Upper lobe of left lung (tissue), 6 donors: ENCODE measurements at regions not wholly inside any gene's neighbourhood (a gene's known extent, or its start where the extent isn't known, plus 50 kb on each side); places are given as distances from the start of the nearest gene placed in this dataset.
A peak's percentile ranks its signal among the peaks of the same experiment; 100 is the strongest.

Experiments
- ATAC-seq, 2 donors: fragments of 200-7000 bp; cut with Tn5 transposase; one replicate each; pipeline ENCODE4 v1.9.1; 2022; ENCODE audit warnings: mild to moderate bottlenecking in 2 of 2, moderate library complexity in 2 of 2; ENCODE audit not compliant: low FRiP score in 2 of 2
- DNase-seq, 2 donors: peaks; one replicate each; pipeline ENCODE4 v3.0.0-alpha.2; 2019 to 2020
- H3K27ac ChIP-seq, 4 donors: fragments of 200-600 bp; sonication (generic); one replicate each; pipeline ENCODE4 v1.5.1; 2016 to 2019
- H3K27me3 ChIP-seq, 4 donors: fragments of 200-600 bp; sonication (generic); one replicate each; pipeline ENCODE4 v1.5.1; 2017 to 2019
- H3K36me3 ChIP-seq, 4 donors: fragments of 200-600 bp; sonication (generic); one replicate each; pipeline ENCODE4 v1.5.1; 2016 to 2019
- H3K4me1 ChIP-seq, 4 donors: fragments of 200-600 bp; sonication (generic); one replicate each; pipeline ENCODE4 v1.5.1; 2018 to 2019
- H3K4me3 ChIP-seq, 4 donors: fragments of 200-600 bp; sonication (generic); one replicate each; pipeline ENCODE4 v1.5.1; 2017 to 2019; ENCODE audit warnings: mild to moderate bottlenecking in 2 of 4, moderate library complexity in 1 of 4
- H3K9me3 ChIP-seq, 4 donors: fragments of 200-600 bp; sonication (generic); one replicate each; pipeline ENCODE4 v1.5.1; 2018 to 2019
- EP300 ChIP-seq, 4 donors: sonication (generic); formaldehyde crosslinking; IDR thresholded peaks; one replicate each; pipeline ENCODE4 v1.5.1; 2017; ENCODE audit warnings: antibody characterized with exemption in 4 of 4, control low read depth in 2 of 4
- POLR2A ChIP-seq, 4 donors: fragments of 450-650 bp; IDR thresholded peaks; one replicate each; pipeline ENCODE4 v1.5.1; 2016 to 2017; ENCODE audit warnings: antibody characterized with exemption in 4 of 4, mild to moderate bottlenecking in 2 of 4
- POLR2AphosphoS5 ChIP-seq, 2 donors: sonication (generic); formaldehyde crosslinking; IDR thresholded peaks; one replicate each; pipeline ENCODE4 v1.5.1; 2017; ENCODE audit warnings: antibody characterized with exemption in 2 of 2
- WGBS, 2 donors: methylation state at CpG; one replicate each; pipeline ENCODE4 v1.1.5; 2017 to 2018; 5-methylcytosine and 5-hydroxymethylcytosine counted together
- TF ChIP-seq, protein P1 (sequence below), 6 experiments: fragments of 450-650 bp in 4 of 6; fragments of 200-600 bp in 2 of 6; sonication (generic) in 2 of 6; IDR thresholded peaks; one replicate each; pipeline ENCODE4 v1.5.1; 2016 to 2019; ENCODE audit warnings: antibody characterized with exemption in 6 of 6
- donor health status: DM: no; HTN: no; CAD: no; lungs with moderate emphysema.
- donor health status: DM: no; HTN: yes; CAD: no; lungs with severe emphysema.

DNA sequence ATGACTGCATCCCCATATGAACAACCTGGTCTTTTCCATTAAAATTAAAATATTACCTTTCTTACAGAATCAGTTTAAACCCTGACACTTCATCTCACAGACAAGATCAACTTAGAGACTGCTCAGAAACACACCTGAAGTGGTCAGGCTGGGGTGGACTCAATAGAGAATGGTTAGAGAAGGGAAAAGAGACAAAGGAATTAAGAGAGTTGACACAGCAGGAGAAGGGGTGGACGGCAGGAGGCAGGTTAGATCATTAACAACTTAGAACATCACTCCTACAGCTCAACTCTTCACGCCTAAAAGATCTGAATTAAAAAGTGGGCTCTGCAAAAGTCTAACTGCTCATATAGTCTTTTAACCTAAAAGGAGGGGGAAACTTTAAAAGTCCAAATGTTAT is 157.7 kb upstream of the COL1A2 start:
- Histone ChIP-seq H3K4me1 (peaks cover 0 to 11% (median 5%) of the 10 kb centered on the region in 4 donors), H3K9me3 (no peaks in the 10 kb centered on the region), H3K27me3 (no peaks in the 10 kb centered on the region), H3K36me3 (no peaks in the 10 kb centered on the region), H3K27ac (no peak overlapping the region), H3K4me3 (no peak overlapping the region)
- ATAC-seq (no peak), DNase-seq (no peak)
- WGBS, 2 donors = 83 to 92% methylated on average over 2 of the region's 2 CpGs
- TF ChIP-seq EP300 (IDR thresholded peaks at IDR 0.05) (no peak), POLR2A (IDR thresholded peaks at IDR 0.05) (no peak), POLR2AphosphoS5 (IDR thresholded peaks at IDR 0.05) (no peak)
- TF ChIP-seq, protein P1, sequence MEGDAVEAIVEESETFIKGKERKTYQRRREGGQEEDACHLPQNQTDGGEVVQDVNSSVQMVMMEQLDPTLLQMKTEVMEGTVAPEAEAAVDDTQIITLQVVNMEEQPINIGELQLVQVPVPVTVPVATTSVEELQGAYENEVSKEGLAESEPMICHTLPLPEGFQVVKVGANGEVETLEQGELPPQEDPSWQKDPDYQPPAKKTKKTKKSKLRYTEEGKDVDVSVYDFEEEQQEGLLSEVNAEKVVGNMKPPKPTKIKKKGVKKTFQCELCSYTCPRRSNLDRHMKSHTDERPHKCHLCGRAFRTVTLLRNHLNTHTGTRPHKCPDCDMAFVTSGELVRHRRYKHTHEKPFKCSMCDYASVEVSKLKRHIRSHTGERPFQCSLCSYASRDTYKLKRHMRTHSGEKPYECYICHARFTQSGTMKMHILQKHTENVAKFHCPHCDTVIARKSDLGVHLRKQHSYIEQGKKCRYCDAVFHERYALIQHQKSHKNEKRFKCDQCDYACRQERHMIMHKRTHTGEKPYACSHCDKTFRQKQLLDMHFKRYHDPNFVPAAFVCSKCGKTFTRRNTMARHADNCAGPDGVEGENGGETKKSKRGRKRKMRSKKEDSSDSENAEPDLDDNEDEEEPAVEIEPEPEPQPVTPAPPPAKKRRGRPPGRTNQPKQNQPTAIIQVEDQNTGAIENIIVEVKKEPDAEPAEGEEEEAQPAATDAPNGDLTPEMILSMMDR (IDR thresholded peaks at IDR 0.05) = no peak

DNA sequence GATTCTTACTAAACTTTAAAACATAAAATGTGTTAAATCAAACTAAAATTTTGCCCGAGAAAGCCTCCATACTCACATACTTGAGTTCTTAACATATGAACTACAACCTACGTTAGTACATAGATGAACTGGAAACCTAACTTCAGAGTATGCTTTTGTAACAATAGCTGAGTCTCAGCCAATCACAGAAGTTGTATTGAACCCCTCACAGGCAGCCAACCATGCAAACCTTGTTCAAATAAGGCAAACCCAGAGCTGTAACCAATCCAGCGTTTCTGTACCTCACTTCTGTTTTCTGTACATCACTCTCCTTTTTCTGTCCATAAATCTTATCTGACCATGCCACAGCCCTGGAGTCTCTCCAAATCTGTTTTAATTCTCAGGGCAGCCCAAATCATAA is 157.3 kb upstream of the COL1A2 start:
- 56 to 57% methylated on average over 3 of the region's 3 CpGs for WGBS, 2 donors
- Histone ChIP-seq H3K4me1 (peaks cover 0 to 11% (median 5%) of the 10 kb centered on the region in 4 donors), H3K36me3 (no peaks in the 10 kb centered on the region), H3K4me3 (no peak overlapping the region), H3K27ac (no peak overlapping the region), H3K9me3 (no peaks in the 10 kb centered on the region), H3K27me3 (no peaks in the 10 kb centered on the region)
- DNase-seq (no peak), ATAC-seq (no peak)
- TF ChIP-seq POLR2A (IDR thresholded peaks at IDR 0.05) (no peak), POLR2AphosphoS5 (IDR thresholded peaks at IDR 0.05) (no peak), EP300 (IDR thresholded peaks at IDR 0.05) (no peak)
- TF ChIP-seq, protein P1 (IDR thresholded peaks at IDR 0.05) = no peak

DNA sequence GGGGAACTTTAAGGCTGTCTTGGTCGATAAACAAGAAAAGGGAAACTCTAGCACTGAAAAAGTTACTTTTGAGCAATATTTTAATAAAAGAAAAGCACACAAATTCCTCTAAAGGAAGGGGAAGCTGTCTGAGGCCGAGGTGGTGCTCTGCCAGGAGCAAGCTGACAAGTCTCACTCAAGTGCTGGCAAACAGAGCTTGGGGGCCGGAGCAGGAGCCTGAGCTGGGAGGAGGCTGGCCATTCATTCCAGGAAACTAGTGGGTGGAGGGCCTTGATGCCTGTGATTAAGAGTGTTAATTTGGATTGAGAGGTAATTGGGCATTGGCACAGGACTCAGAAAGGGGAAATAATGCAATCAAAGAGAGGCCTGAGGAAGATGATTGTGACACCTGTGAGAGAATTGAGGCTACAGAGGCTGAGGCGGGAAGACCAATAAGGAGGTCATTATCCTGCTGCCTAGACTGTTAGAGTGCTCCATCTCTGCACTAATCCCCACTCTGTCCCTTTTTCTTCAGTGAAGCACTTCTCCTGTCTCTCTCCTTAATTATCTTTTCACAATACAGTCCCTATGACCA is 154.9 kb upstream of the COL1A2 start:
- 12 to 20% methylated on average over 4 of the region's 4 CpGs for WGBS, 2 donors
- Histone ChIP-seq H3K4me3 (no peak overlapping the region), H3K9me3 (no peaks in the 10 kb centered on the region), H3K27ac (peak overlapping the region in 2 of 4 donors; percentile 4 to 12), H3K27me3 (no peaks in the 10 kb centered on the region), H3K4me1 (peaks cover 0 to 11% (median 5%) of the 10 kb centered on the region in 4 donors), H3K36me3 (no peaks in the 10 kb centered on the region)
- peak in 1 of 2 donors; percentile 77 for DNase-seq
- TF ChIP-seq EP300 (IDR thresholded peaks at IDR 0.05) (no peak), POLR2A (IDR thresholded peaks at IDR 0.05) (no peak), POLR2AphosphoS5 (IDR thresholded peaks at IDR 0.05) (no peak)
- TF ChIP-seq, protein P1 (IDR thresholded peaks at IDR 0.05) = no peak
- ATAC-seq = peak in 1 of 2 donors; percentile 52

DNA sequence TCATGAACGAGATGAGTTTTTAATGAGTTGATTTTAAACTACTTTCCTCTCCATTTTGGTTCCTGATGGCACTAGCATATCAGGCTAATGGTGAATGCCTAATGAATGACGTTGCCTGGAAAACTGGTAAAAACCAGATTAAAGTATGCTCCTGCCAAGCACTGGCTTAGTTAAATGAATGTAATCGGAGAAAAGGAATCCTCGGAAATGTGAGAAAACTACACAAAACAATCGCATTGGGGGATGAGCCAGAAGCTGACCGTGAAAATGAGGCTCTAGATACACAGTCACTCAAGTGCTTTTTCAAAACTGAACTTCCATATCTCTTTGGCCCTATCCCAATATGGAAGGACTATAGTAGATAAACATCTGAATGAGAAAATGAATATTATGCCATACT is 153.8 kb upstream of the COL1A2 start:
- no peaks in the 10 kb centered on the region for H3K36me3 ChIP-seq
- ATAC-seq (no peak), DNase-seq (no peak)
- no peak for TF ChIP-seq POLR2A (IDR thresholded peaks at IDR 0.05)
- TF ChIP-seq, protein P1 (IDR thresholded peaks at IDR 0.05) = no peak
- TF ChIP-seq POLR2AphosphoS5 (IDR thresholded peaks at IDR 0.05) = no peak
- no peak for TF ChIP-seq EP300 (IDR thresholded peaks at IDR 0.05)
- no peaks in the 10 kb centered on the region for H3K9me3 ChIP-seq
- no peak overlapping the region for H3K4me3 ChIP-seq
- no peaks in the 10 kb centered on the region for H3K27me3 ChIP-seq
- peaks cover 0 to 11% (median 5%) of the 10 kb centered on the region in 4 donors for H3K4me1 ChIP-seq
- no peak overlapping the region for H3K27ac ChIP-seq
- WGBS, 2 donors = 81% methylated on average over 6 of the region's 6 CpGs

DNA sequence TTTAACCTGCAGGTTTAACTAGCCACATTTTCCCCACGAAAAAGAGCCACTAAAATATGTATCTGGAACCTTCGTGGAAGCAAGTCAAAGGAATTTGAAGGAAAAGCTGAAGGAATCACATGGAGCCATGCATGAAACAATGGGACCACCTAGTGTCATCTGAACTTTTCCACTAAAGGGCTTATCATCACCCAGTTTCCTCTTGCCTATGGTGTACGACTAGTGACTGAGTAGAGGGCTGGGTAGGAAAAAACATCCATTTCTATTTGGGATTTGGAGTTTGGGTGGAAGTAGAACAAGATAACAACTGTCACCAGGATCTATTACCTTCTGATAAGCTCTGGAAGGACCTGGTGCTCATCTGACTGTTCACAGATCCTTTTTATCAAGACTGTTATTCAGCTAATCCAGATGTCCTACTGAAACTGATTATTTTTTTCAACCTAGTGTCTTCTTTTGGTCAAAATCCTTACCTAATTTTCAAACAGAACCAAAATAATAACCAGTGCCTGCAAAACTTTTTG is 153.2 kb upstream of the COL1A2 start:
- no peak overlapping the region for H3K27ac ChIP-seq
- no peaks in the 10 kb centered on the region for H3K36me3 ChIP-seq
- 67 to 81% methylated on average over 3 of the region's 3 CpGs for WGBS, 2 donors
- H3K27me3 ChIP-seq = no peaks in the 10 kb centered on the region
- no peak for ATAC-seq
- no peaks in the 10 kb centered on the region for H3K9me3 ChIP-seq
- no peak for TF ChIP-seq EP300 (IDR thresholded peaks at IDR 0.05)
- TF ChIP-seq POLR2A (IDR thresholded peaks at IDR 0.05) = no peak
- no peak for TF ChIP-seq POLR2AphosphoS5 (IDR thresholded peaks at IDR 0.05)
- TF ChIP-seq, protein P1 (IDR thresholded peaks at IDR 0.05) = no peak
- H3K4me3 ChIP-seq = no peak overlapping the region
- peaks cover 0 to 11% (median 5%) of the 10 kb centered on the region in 4 donors for H3K4me1 ChIP-seq
- no peak for DNase-seq
